Panc1 (cell line): ENCODE measurements at regions not wholly inside any gene's neighbourhood (a gene's known extent, or its start where the extent isn't known, plus 50 kb on each side); places are given as distances from the start of the nearest gene placed in this dataset.

Source experiments
- ATAC-seq: fragments of 200-7000 bp; cut with Tn5 transposase; 2 replicates; pipeline ENCODE4 v1.9.1; 2020; ENCODE audit warnings: mild to moderate bottlenecking, moderate library complexity
- BruUV-seq: library from RNA; stranded (reverse); fragments of 400-500 nt; replicated peaks from 2 replicates; lab custom pipeline; 2021; lab: Mats Ljungman, UMichigan
- CTCF ChIA-PET: fragments of 300-600 bp; sonication (Branson Sonifier 250); formaldehyde crosslinking; loops from one replicate; lab custom pipeline; 2022; ENCODE audit warnings: antibody characterized with exemption; lab: Charles Lee
- POLR2A ChIA-PET: fragments of 300-600 bp; sonication (Branson Sonifier 250); formaldehyde crosslinking; loops from one replicate; lab custom pipeline; 2022; ENCODE audit warnings: antibody characterized with exemption; lab: Charles Lee
- DNase-seq: peaks from one replicate; pipeline ENCODE4 v3.0.0-alpha.2; 2010; ENCODE audit warnings: low read depth, low spot score
- H3K27ac ChIP-seq: 2 replicates; pipeline ENCODE4 v1.5.1; 2011; ENCODE audit warnings: mild to moderate bottlenecking, low read length, inconsistent platforms
- H3K27me3 ChIP-seq: fragments of 200-500 bp; sonication (Bioruptor generic); 2 replicates; pipeline ENCODE4 v1.6.0; 2014; ENCODE audit warnings: low read length, inconsistent platforms; ENCODE audit not compliant: control insufficient read depth, insufficient read depth
- H3K36me3 ChIP-seq: fragments of 200-500 bp; sonication (Bioruptor generic); 2 replicates; pipeline ENCODE4 v1.5.1; 2014; ENCODE audit warnings: inconsistent platforms, mild to moderate bottlenecking, low read length, moderate library complexity; ENCODE audit not compliant: control insufficient read depth, insufficient read depth
- H3K4me1 ChIP-seq: 2 replicates; pipeline ENCODE4 v1.5.1; 2011; ENCODE audit warnings: inconsistent platforms, mild to moderate bottlenecking, low read length, moderate library complexity; ENCODE audit not compliant: control insufficient read depth, insufficient read depth
- H3K4me3 ChIP-seq, 2 experiments: 2 replicates each; pipeline ENCODE4 v1.5.1; 2011 to 2012; ENCODE audit warnings: low read depth in 2 of 2, low read length in 2 of 2, mild to moderate bottlenecking in 2 of 2, inconsistent platforms in 1 of 2, moderate library complexity in 1 of 2
- H3K9me3 ChIP-seq: fragments of 200-500 bp; sonication (Bioruptor generic); 2 replicates; pipeline ENCODE4 v1.5.1; 2014; ENCODE audit warnings: low read depth, mild to moderate bottlenecking, inconsistent platforms, low read length, moderate library complexity; ENCODE audit not compliant: control insufficient read depth, insufficient read depth
- POLR2AphosphoS5 ChIP-seq: IDR thresholded peaks from 2 replicates; pipeline ENCODE4 v1.6.1; 2012; ENCODE audit warnings: mild to moderate bottlenecking, low read depth, low read length, moderate library complexity
- SIN3A ChIP-seq: IDR thresholded peaks from 2 replicates; pipeline ENCODE4 v1.6.1; 2012; ENCODE audit warnings: low read depth, mild to moderate bottlenecking, low read length, moderate library complexity, borderline replicate concordance; ENCODE audit not compliant: insufficient read depth
- TCF7L2 ChIP-seq: IDR thresholded peaks from 2 replicates; pipeline ENCODE4 v1.6.1; 2011; ENCODE audit warnings: mild to moderate bottlenecking, low read depth, low read length, inconsistent platforms
- in situ Hi-C: cut with HindIII; loops from 2 replicates; pipeline ENCODE4 v1.10.0; 2016; ENCODE audit warnings: low sequenced_read_pairs, low pct_unique_long_range_greater_than_20kb
- intact Hi-C: fragments of 100-400 bp; cut with micrococcal nuclease; formaldehyde crosslinking; loops from one replicate; pipeline ENCODE4 v1.10.0; 2022; ENCODE audit not compliant: unreplicated experiment
- TF ChIP-seq, protein P1 (sequence below), 2 experiments: IDR thresholded peaks; 2 replicates each; pipeline ENCODE4 v1.6.1; 2011 to 2012; ENCODE audit warnings: low read depth in 2 of 2, control low read depth in 1 of 2, low read length in 1 of 2, mild to moderate bottlenecking in 1 of 2, moderate library complexity in 1 of 2; ENCODE audit not compliant: insufficient read depth in 1 of 2
- TF ChIP-seq, protein P2 (sequence below): fragments of 450-650 bp; IDR thresholded peaks from 2 replicates; pipeline ENCODE4 v1.5.1; 2017; ENCODE audit warnings: mild to moderate bottlenecking

- ChIA-PET CTCF (no interaction called here), POLR2A (no interaction called here)
- Histone ChIP-seq H3K4me1 (no peaks in the 10 kb centered on the region), H3K4me3 (no peak overlapping the region), H3K9me3 (no peaks in the 10 kb centered on the region), H3K27me3 (no peaks in the 10 kb centered on the region), H3K27ac (no peak overlapping the region), H3K36me3 (no peaks in the 10 kb centered on the region)
- no peak for DNase-seq
- intact Hi-C loops (no loop called here), in situ Hi-C loops (no loop called here)
- no peak for ATAC-seq
- TF ChIP-seq, protein P1, sequence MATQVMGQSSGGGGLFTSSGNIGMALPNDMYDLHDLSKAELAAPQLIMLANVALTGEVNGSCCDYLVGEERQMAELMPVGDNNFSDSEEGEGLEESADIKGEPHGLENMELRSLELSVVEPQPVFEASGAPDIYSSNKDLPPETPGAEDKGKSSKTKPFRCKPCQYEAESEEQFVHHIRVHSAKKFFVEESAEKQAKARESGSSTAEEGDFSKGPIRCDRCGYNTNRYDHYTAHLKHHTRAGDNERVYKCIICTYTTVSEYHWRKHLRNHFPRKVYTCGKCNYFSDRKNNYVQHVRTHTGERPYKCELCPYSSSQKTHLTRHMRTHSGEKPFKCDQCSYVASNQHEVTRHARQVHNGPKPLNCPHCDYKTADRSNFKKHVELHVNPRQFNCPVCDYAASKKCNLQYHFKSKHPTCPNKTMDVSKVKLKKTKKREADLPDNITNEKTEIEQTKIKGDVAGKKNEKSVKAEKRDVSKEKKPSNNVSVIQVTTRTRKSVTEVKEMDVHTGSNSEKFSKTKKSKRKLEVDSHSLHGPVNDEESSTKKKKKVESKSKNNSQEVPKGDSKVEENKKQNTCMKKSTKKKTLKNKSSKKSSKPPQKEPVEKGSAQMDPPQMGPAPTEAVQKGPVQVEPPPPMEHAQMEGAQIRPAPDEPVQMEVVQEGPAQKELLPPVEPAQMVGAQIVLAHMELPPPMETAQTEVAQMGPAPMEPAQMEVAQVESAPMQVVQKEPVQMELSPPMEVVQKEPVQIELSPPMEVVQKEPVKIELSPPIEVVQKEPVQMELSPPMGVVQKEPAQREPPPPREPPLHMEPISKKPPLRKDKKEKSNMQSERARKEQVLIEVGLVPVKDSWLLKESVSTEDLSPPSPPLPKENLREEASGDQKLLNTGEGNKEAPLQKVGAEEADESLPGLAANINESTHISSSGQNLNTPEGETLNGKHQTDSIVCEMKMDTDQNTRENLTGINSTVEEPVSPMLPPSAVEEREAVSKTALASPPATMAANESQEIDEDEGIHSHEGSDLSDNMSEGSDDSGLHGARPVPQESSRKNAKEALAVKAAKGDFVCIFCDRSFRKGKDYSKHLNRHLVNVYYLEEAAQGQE (IDR thresholded peaks at IDR 0.05; ENCODE audit: insufficient read depth in 1 of 2, low read depth in 2 of 2, low read length in 1 of 2), result no peak
- TF ChIP-seq TCF7L2 (no peak), SIN3A (no peak), POLR2AphosphoS5 (no peak)
- TF ChIP-seq, protein P2, sequence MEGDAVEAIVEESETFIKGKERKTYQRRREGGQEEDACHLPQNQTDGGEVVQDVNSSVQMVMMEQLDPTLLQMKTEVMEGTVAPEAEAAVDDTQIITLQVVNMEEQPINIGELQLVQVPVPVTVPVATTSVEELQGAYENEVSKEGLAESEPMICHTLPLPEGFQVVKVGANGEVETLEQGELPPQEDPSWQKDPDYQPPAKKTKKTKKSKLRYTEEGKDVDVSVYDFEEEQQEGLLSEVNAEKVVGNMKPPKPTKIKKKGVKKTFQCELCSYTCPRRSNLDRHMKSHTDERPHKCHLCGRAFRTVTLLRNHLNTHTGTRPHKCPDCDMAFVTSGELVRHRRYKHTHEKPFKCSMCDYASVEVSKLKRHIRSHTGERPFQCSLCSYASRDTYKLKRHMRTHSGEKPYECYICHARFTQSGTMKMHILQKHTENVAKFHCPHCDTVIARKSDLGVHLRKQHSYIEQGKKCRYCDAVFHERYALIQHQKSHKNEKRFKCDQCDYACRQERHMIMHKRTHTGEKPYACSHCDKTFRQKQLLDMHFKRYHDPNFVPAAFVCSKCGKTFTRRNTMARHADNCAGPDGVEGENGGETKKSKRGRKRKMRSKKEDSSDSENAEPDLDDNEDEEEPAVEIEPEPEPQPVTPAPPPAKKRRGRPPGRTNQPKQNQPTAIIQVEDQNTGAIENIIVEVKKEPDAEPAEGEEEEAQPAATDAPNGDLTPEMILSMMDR, result no peak
- BruUV-seq, result no TSS peak
Measured at GRCh38 chr18:2423761-2424160, 147.5 kb downstream of the METTL4 start.

GRCh38 chr18:2424420-2424819 is 146.9 kb downstream of the METTL4 start:
- ChIA-PET CTCF (no interaction called here), POLR2A (interaction anchor here (0.5 kb wide), 1 partner anchor 1594 kb away, joined by 3 read pairs; no protein-coding TSS in a partner anchor)

More at GRCh38 chr18:2424420-2424819, 146.9 kb downstream of the METTL4 start:
- Histone ChIP-seq H3K4me1 (no peaks in the 10 kb centered on the region), H3K36me3 (no peaks in the 10 kb centered on the region), H3K27me3 (no peaks in the 10 kb centered on the region), H3K27ac (no peak overlapping the region), H3K9me3 (no peaks in the 10 kb centered on the region), H3K4me3 (no peak overlapping the region)
- no peak for ATAC-seq
- intact Hi-C loops, result no loop called here
- no TSS peak for BruUV-seq
- in situ Hi-C loops, result no loop called here
- TF ChIP-seq SIN3A, result no peak
- TF ChIP-seq, protein P2, result no peak
- TF ChIP-seq, protein P1 (IDR thresholded peaks at IDR 0.05; ENCODE audit: insufficient read depth in 1 of 2, low read depth in 2 of 2, low read length in 1 of 2), result no peak
- no peak for TF ChIP-seq POLR2AphosphoS5
- TF ChIP-seq TCF7L2, result no peak
- DNase-seq, result no peak
